PC-9 (cell line): ENCODE measurements at regions not wholly inside any gene's neighbourhood (a gene's known extent, or its start where the extent isn't known, plus 50 kb on each side); places are given as distances from the start of the nearest gene placed in this dataset.

Experiments
- CTCF ChIP-seq: fragments of 200-600 bp; sonication (generic); conservative IDR thresholded peaks from 2 replicates; pipeline ENCODE4 v1.6.1; 2017; ENCODE audit warnings: mixed run types, antibody characterized with exemption, mild to moderate bottlenecking, moderate library complexity
- EZH2 ChIP-seq: fragments of 200-600 bp; sonication (generic); IDR thresholded peaks from 2 replicates; pipeline ENCODE4 v1.8.0; 2017; ENCODE audit warnings: antibody characterized with exemption, low read depth

GRCh38 chr3:27616031-27616430 lies 106.1 kb downstream of the EOMES start:
- TF ChIP-seq CTCF (no peak), EZH2 (no peak)
